CD14-positive monocyte (primary cell): ENCODE measurements at regions not wholly inside any gene's neighbourhood (a gene's known extent, or its start where the extent isn't known, plus 50 kb on each side); places are given as distances from the start of the nearest gene placed in this dataset.

Source experiments
- DNase-seq, 3 donors: peaks; one replicate each; pipeline ENCODE4 v3.0.0-alpha.2; 2011 to 2022
- H2AFZ ChIP-seq: 2 replicates; pipeline ENCODE4 v1.6.0; 2012; ENCODE audit warnings: mild to moderate bottlenecking, low read depth, low read length, inconsistent platforms; ENCODE audit not compliant: insufficient read depth, poor library complexity, severe bottlenecking
- H3K27ac ChIP-seq, 2 donors: 1 replicate in 1 of 2; 2 replicates in 1 of 2; pipeline ENCODE4 v1.5.1; 2012 to 2013; ENCODE audit warnings: low read length in 2 of 2, control low read depth in 1 of 2, inconsistent platforms in 1 of 2, low read depth in 1 of 2, mild to moderate bottlenecking in 1 of 2
- H3K27me3 ChIP-seq, 2 donors: one replicate each; pipeline versions ENCODE4 v1.6.0 to v1.6.1; 2011 to 2013; ENCODE audit warnings: low read length in 2 of 2; ENCODE audit not compliant: control insufficient read depth in 2 of 2, insufficient read depth in 2 of 2
- H3K36me3 ChIP-seq, 2 donors: replicated peaks in 1 of 2; 1 replicate in 1 of 2; 2 replicates in 1 of 2; pipeline versions ENCODE4 v1.5.1 to v1.6.1; 2012 to 2013; ENCODE audit warnings: low read length in 2 of 2, control low read depth in 1 of 2, inconsistent platforms in 1 of 2, mild to moderate bottlenecking in 1 of 2; ENCODE audit not compliant: insufficient read depth in 2 of 2, control insufficient read depth in 1 of 2
- H3K4me1 ChIP-seq, 2 donors: 1 replicate in 1 of 2; 2 replicates in 1 of 2; pipeline versions ENCODE4 v1.5.1 to v1.6.1; 2012 to 2013; ENCODE audit warnings: low read length in 2 of 2, control low read depth in 1 of 2, inconsistent platforms in 1 of 2, mild to moderate bottlenecking in 1 of 2, moderate library complexity in 1 of 2; ENCODE audit not compliant: insufficient read depth in 2 of 2, control insufficient read depth in 1 of 2
- H3K4me2 ChIP-seq: replicated peaks from 2 replicates; pipeline ENCODE3; 2012; ENCODE audit warnings: low read length, moderate library complexity, mild to moderate bottlenecking; ENCODE audit not compliant: poor library complexity, severe bottlenecking; ENCODE audit errors: extremely low read depth
- H3K4me3 ChIP-seq, 3 experiments: fragments of 200-600 bp in 1 of 3; sonication (generic) in 1 of 3; replicated peaks in 1 of 3; 1 replicate in 2 of 3; 2 replicates in 1 of 3; pipeline ENCODE4 v1.5.1; 2011 to 2013; ENCODE audit warnings: low read length in 3 of 3, mild to moderate bottlenecking in 3 of 3, control low read depth in 2 of 3, low read depth in 2 of 3, inconsistent platforms in 1 of 3, moderate library complexity in 1 of 3
- H3K79me2 ChIP-seq: 2 replicates; pipeline ENCODE4 v1.6.0; 2012; ENCODE audit warnings: mild to moderate bottlenecking, control low read depth, inconsistent platforms, low read length, moderate library complexity; ENCODE audit not compliant: insufficient read depth
- H3K9ac ChIP-seq: 2 replicates; pipeline ENCODE4 v1.6.0; 2017; ENCODE audit warnings: low read length, mild to moderate bottlenecking; ENCODE audit not compliant: insufficient read depth, poor library complexity, severe bottlenecking
- H3K9me3 ChIP-seq, 2 donors: replicated peaks in 1 of 2; 1 replicate in 1 of 2; 2 replicates in 1 of 2; pipeline versions ENCODE4 v1.5.1 to v1.6.1; 2012 to 2013; ENCODE audit warnings: low read length in 2 of 2, control low read depth in 1 of 2; ENCODE audit not compliant: control insufficient read depth in 1 of 2, insufficient read depth in 1 of 2
- H4K20me1 ChIP-seq: 2 replicates; pipeline ENCODE4 v1.6.0; 2012; ENCODE audit warnings: mild to moderate bottlenecking, low read length, control low read depth, moderate library complexity; ENCODE audit not compliant: insufficient read depth
- H3K27ac Mint-ChIP-seq, 7 donors: one replicate each; pipeline ENCODE4 v1.8.0; 2020; ENCODE audit warnings: mild to moderate bottlenecking in 7 of 7, mixed read lengths in 7 of 7, moderate library complexity in 6 of 7, inconsistent platforms in 2 of 7
- H3K27me3 Mint-ChIP-seq, 3 donors: one replicate each; pipeline ENCODE4 v1.8.0; 2021 to 2022; ENCODE audit warnings: low read depth in 3 of 3, mild to moderate bottlenecking in 3 of 3, mixed read lengths in 3 of 3, moderate library complexity in 3 of 3, inconsistent platforms in 1 of 3
- H3K36me3 Mint-ChIP-seq, 2 donors: one replicate each; pipeline ENCODE4 v1.8.0; 2020; ENCODE audit warnings: mixed read lengths in 2 of 2, inconsistent platforms in 1 of 2, mild to moderate bottlenecking in 1 of 2
- H3K4me1 Mint-ChIP-seq: one replicate; pipeline ENCODE4 v1.8.0; 2020; ENCODE audit warnings: mild to moderate bottlenecking, mixed read lengths
- H3K4me3 Mint-ChIP-seq, 2 donors: one replicate each; pipeline ENCODE4 v1.8.0; 2020; ENCODE audit warnings: mild to moderate bottlenecking in 2 of 2, mixed read lengths in 2 of 2, moderate library complexity in 1 of 2
- H3K9me3 Mint-ChIP-seq, 7 donors: one replicate each; pipeline ENCODE4 v1.8.0; 2020 to 2022; ENCODE audit warnings: mixed read lengths in 7 of 7, mild to moderate bottlenecking in 6 of 7, moderate library complexity in 6 of 7, inconsistent platforms in 2 of 7
- WGBS: methylation state at CpG from one replicate; pipeline ENCODE4 v1.1.5; 2013; ENCODE audit warnings: missing lambda C conversion rate; ENCODE audit not compliant: insufficient coverage; 5-methylcytosine and 5-hydroxymethylcytosine counted together
- intact Hi-C, 2 donors: fragments of 100-400 bp; cut with micrococcal nuclease; formaldehyde crosslinking; loops; one replicate each; pipeline versions ENCODE4 v1.15.0 to v1.15.1; 2023
- TF ChIP-seq, protein P1 (sequence below): fragments of 200-600 bp; IDR thresholded peaks from one replicate; pipeline ENCODE4 v1.8.0; 2022; ENCODE audit warnings: antibody characterized with exemption, mild to moderate bottlenecking

DNA sequence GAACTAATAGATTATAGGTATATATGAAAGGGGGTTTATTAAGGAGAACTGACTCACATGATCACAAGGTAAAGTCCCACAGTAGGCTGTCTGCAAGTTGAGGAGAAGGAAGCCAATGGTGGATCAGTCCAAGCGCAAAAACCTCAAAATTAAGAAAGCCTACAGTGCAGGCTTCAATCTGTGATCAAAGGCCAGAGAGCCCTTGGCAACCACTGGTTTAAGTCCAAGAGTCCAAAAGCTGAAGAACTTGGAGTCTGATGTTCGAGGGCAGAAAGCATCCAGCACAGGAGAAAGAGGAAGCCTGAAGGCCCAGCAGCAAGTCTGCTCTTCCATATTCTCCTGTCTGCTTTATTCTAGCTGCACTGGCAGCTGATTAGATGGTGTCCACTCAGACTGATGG is 721.3 kb upstream of the PCDH9 start:
- H3K9ac ChIP-seq: no peak overlapping the region
- no peaks in the 10 kb centered on the region for H3K4me1 Mint-ChIP-seq
- no peak overlapping the region for H3K27ac Mint-ChIP-seq
- H4K20me1 ChIP-seq: no peaks in the 10 kb centered on the region
- no peak overlapping the region for H3K4me3 Mint-ChIP-seq
- H2AFZ ChIP-seq: no peak overlapping the region
- H3K27me3 ChIP-seq: no peaks in the 10 kb centered on the region
- 89% methylated on average over 2 of the region's 2 CpGs for WGBS
- H3K9me3 ChIP-seq: no peaks in the 10 kb centered on the region
- H3K27ac ChIP-seq: no peak overlapping the region
- no peaks in the 10 kb centered on the region for H3K27me3 Mint-ChIP-seq
- H3K4me1 ChIP-seq: no peaks in the 10 kb centered on the region
- no peaks in the 10 kb centered on the region for H3K36me3 ChIP-seq
- TF ChIP-seq, protein P1, sequence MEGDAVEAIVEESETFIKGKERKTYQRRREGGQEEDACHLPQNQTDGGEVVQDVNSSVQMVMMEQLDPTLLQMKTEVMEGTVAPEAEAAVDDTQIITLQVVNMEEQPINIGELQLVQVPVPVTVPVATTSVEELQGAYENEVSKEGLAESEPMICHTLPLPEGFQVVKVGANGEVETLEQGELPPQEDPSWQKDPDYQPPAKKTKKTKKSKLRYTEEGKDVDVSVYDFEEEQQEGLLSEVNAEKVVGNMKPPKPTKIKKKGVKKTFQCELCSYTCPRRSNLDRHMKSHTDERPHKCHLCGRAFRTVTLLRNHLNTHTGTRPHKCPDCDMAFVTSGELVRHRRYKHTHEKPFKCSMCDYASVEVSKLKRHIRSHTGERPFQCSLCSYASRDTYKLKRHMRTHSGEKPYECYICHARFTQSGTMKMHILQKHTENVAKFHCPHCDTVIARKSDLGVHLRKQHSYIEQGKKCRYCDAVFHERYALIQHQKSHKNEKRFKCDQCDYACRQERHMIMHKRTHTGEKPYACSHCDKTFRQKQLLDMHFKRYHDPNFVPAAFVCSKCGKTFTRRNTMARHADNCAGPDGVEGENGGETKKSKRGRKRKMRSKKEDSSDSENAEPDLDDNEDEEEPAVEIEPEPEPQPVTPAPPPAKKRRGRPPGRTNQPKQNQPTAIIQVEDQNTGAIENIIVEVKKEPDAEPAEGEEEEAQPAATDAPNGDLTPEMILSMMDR: no peak
- no peak overlapping the region for H3K4me2 ChIP-seq
- H3K4me3 ChIP-seq: no peak overlapping the region
- intact Hi-C loops: no loop called here
- H3K36me3 Mint-ChIP-seq: no peaks in the 10 kb centered on the region
- DNase-seq: no peak
- no peaks in the 10 kb centered on the region for H3K79me2 ChIP-seq
- H3K9me3 Mint-ChIP-seq: peaks cover 0 to 3% (median 0%) of the 10 kb centered on the region in 7 donors

DNA sequence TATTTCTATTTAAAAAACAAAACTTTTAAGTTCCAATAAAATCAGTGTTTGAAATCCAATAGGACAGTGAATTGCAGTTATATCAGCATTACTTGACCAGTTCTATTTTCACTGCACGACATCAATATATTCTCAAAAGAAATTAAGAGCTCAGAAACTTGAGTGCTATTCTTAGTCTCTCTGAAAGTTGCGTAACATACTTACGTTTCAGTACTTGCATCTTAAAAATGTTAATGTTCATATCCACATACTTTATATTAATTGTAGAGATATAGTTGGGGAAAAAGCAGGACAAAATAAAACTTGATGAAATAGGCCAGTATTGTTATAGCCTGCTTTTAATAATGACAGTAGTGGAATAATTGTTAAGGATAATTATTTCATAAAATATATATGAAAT is 720.5 kb upstream of the PCDH9 start:
- TF ChIP-seq, protein P1: no peak
- peaks cover 0 to 2% (median 0%) of the 10 kb centered on the region in 7 donors for H3K9me3 Mint-ChIP-seq
- DNase-seq: no peak
- H3K27me3 Mint-ChIP-seq: no peaks in the 10 kb centered on the region
- WGBS: no CpG with 5 or more reads among the region's 3 CpGs
- Histone ChIP-seq H3K27ac (no peak overlapping the region), H3K9me3 (no peaks in the 10 kb centered on the region), H2AFZ (no peak overlapping the region), H3K9ac (no peak overlapping the region), H3K36me3 (no peaks in the 10 kb centered on the region), H3K4me3 (no peak overlapping the region), H3K27me3 (no peaks in the 10 kb centered on the region), H3K79me2 (no peaks in the 10 kb centered on the region), H3K4me1 (no peaks in the 10 kb centered on the region), H4K20me1 (no peaks in the 10 kb centered on the region), H3K4me2 (no peak overlapping the region)
- no peak overlapping the region for H3K27ac Mint-ChIP-seq
- intact Hi-C loops: no loop called here
- no peaks in the 10 kb centered on the region for H3K4me1 Mint-ChIP-seq
- H3K36me3 Mint-ChIP-seq: no peaks in the 10 kb centered on the region
- no peak overlapping the region for H3K4me3 Mint-ChIP-seq
